Ammon's horn (tissue), 1 donor: ENCODE measurements at regions not wholly inside any gene's neighbourhood (a gene's known extent, or its start where the extent isn't known, plus 50 kb on each side); places are given as distances from the start of the nearest gene placed in this dataset.

Experiments used
- DNase-seq: peaks from one replicate; pipeline ENCODE4 v3.0.0-alpha.2; 2016; ENCODE audit warnings: low spot score

- no peak for DNase-seq
These were observed 109.1 kb upstream of the ELL2 start for GRCh38 chr5:96070622-96071225.

- DNase-seq: no peak
These were observed 106.4 kb upstream of the ELL2 start for GRCh38 chr5:96067894-96068614.

DNA sequence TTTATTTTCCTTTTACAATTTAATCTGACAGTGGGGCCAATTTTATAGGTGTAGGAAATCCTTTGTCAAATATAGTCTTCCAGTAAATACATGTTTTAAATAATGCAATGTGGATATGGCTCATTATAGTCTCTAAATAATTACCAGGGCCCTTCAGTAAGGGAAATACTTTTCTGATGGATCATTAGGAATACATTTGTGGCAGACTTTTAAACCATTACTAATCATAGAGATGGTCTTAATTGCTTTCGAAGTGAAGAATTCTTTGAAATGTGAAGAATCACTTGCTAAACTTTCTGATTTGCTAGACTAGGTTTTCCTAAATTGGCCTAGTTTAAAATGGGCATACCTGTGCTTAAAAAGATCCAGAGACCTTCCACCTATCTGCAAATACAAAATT lies 105.6 kb upstream of the ELL2 start:
- no peak for DNase-seq

DNA sequence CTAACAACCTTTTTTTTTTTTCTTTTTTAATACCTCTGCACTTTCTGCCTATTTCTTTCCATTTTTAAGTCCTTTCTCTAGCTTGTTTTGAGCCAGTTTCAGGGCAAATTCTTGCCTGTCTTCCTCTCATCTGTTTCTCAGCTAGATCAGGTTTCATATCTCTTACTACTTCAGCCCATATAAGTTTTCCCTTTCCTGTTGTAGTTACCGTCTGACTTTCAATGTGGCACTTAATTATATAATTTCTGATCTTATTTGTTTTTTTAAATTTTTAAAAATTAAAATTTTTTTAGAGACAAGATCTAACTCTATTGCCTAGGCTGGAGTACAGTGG lies 104.7 kb upstream of the ELL2 start:
- no peak for DNase-seq

DNA sequence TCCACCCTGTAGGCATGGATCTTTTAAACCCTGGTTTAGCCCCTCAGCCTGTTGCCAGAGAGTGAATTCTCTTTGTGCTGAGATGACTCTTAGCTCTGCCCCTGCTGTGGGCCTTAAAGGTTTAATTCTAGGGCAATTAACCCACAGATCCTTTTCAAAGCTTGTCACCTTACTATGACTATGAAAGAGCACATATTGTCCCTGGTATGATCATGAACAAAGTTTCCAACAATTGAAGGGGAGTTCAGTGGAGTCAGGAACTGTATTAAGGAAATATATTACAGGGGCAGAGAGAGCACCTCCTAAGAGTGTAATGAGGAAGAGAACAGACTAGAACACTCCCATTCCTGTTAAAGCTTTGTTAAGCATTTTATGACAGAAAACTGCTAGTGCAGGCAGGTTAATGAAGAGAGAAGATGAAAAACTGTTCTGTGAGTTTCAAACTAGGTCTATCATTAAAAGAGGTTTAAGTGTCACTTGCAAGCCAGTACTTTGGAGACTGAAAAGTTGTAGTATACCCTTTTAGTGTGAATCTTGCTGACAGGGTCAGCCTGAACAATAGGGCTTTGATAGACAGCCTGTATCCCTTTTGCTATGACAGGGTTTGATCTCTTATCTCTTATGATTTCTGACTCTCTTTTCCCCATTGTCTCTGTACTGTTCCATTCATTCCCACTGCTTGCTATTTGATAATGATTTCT lies 104.2 kb upstream of the ELL2 start:
- no peak for DNase-seq

DNA sequence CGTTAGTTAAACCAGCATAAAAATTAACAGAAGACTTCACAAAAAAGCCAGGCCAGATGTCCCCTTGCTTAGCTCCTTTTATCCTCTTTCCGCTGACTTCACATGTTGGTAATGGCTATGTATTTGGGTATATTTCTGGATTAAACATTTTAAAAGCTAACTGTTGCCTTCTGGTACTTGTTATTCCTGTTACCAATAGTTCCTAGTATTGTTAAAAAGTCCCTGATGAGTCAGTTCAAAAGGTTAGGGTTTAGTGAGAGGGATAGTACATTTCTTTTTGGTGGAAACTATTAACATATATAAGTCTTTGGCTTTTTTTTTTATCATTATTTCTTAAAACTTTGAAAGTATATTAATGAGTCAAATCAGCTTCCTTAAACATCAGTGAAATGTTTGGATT lies 103.2 kb upstream of the ELL2 start:
- DNase-seq: no peak

DNA sequence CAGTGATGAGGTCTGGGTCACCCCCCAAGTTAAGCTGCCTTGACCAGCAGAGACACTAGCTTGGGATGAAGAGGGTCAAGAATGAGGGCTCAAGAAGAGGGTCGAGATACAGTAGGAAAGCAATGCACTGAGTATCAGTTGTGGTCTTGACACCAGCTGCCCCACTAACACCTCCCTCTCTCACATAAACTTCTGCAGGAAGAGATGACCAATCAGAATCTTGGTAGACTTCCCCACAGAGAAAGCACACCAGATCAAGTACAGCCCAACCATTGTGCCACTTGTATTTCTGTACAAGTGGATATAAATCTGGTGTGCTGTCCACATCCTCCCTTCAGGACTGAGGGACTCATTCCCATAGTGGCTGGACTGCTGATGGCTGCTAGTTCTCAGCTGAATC lies 101.2 kb upstream of the ELL2 start:
- no peak for DNase-seq

GRCh38 chr5:96058084-96058483 lies 96.4 kb upstream of the ELL2 start:
- DNase-seq: no peak

DNA sequence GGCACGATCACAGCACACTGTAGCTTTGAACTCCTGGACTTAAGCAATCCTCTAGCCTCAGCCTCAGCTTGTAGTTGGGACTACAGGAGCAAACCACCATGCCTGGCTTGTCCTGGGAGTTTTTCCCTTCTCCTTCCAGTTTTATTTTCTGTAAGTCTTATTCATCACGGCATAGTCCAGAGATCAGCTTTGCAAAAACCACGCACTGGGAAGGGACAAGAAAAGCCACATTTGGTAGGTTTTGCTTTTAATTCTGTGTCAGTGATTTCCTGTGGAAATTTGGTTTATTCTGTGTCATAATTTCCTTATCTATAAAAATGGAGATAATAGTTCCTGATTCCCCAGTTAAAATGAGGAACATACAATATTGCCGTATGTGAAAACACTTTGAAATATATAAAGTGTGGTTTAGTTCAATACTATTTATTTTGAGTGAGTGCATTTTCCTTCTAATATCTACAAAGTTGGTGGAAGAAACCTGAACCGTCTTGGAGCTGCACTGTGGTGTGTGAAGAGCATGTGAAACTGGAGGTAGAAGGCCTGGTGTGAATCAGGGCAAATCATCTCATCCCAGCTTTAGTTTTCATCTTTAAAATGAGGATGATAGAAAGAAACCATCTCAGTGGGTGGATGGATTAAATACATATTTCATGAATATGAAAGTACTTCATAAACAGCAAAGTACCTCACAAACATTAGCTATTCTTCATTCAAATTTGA lies 92.8 kb upstream of the ELL2 start:
- no peak for DNase-seq

DNA sequence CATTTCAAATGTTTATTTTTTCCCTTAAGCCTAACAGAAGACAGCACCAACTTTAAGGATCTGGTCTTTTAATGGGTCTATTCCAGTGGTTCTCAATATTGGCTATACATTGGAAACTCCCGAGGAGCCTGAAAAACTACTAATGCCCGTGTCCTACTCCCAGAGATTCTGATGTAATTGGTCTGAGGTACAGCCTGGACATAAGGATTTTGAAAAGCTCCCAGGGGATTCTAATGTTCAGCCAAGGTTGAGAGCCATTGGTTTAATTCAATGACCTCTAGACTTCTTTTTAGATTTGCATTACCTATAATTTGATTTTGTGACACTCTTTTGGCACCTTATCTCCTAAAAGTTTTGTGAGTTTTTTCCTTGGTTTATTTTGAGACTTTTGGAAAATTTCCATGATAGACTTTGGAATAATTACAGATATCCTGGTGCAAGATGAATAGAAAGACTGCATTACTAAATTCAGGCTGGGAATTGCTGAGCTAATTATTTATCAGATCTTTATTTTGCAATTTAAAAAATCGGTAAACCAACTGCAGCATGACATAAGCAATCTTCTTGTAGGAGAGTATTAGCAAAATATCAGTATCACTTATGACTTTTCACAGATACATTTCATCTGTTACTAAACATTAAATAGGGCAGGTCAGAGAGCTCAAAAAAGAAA lies 91.5 kb upstream of the ELL2 start:
- no peak for DNase-seq

GRCh38 chr5:96052374-96052773 lies 90.7 kb upstream of the ELL2 start:
- no peak for DNase-seq

DNA sequence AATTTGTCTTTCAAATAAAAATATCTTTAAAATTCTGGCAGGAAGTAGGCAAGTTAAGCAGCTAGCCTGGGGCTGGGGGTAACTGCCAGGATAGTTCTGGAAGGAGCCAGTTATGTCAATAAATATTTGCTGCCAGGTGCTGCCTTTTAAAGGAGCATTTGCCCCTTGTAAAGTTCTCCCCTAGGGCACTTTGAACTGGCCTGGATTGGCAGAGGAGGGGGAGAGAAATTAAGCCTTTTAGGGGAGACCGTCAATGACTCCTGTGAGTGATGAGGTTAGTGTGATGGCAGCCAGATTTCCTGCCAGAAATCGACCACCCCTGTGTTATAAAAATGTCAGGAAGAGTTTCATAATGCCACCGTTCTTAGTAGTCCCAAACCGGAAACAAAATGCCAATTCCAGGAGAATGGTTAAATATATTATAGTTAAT lies 89.8 kb upstream of the ELL2 start:
- DNase-seq: no peak

- no peak for DNase-seq
These were observed 88.7 kb upstream of the ELL2 start for GRCh38 chr5:96050273-96050880.

DNA sequence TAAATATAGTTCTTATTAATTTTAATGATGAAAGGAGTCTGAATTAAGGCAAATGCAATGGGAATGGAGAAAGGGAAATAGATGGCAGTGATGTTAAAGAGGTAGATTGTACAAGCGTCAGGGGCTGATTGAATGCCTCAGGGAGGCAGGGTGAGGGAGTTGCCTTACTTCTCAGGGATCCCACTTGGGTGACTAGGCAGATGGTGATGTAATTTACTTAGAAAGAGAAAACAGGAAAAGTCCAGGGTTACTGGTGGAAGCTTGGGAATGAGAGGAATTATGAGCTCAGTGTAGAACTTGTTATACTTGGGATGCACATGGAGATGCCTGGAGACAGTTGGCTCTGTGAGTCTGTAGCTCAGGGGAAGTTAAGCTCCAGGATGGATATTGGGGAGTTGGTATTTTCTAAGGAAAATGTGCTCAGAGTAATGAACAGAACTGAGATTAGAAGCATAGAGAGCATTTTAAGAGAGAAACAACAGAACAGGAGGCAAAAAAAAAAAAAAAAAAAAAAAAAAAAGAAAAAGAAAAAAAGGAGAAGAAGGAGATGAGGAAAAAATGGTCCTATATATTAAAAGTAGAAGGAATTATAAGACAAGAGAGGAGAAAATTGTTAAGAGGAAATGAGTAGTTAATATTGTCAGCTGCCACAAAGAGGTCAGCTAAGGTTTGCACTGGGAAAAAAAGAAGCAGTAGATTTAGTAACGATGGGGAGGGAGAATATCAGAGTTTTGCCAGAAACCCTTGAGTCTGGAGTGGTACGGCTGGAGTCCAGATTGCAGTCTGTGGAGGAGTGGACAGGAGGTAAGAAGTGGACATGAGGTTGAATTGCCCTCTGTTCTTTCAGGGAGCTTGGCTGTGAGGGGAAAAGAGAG lies 88.0 kb upstream of the ELL2 start:
- DNase-seq: no peak

DNA sequence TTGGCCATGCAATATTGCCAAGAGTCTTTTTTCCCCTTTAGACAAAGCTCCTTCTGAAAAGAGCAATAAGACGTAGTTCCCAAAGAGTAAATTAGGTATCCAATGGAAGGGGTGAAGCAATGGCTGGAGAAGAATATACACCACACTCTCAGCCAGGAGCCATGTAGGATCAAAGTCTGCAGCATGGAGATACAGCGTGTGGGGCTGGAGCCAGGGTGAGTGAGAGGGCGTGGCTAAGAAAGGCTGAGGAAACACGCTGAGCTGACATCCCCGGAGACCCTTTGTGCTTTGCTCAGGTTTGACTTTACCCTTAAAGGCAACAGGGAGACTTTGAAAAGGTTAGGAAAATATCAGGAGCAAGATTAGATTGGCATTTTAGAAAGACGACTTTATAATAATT lies 87.1 kb upstream of the ELL2 start:
- no peak for DNase-seq

GRCh38 chr5:96045888-96046287 lies 84.2 kb upstream of the ELL2 start:
- no peak for DNase-seq

- no peak for DNase-seq
These were observed 81.8 kb upstream of the ELL2 start for GRCh38 chr5:96043446-96043845.

DNA sequence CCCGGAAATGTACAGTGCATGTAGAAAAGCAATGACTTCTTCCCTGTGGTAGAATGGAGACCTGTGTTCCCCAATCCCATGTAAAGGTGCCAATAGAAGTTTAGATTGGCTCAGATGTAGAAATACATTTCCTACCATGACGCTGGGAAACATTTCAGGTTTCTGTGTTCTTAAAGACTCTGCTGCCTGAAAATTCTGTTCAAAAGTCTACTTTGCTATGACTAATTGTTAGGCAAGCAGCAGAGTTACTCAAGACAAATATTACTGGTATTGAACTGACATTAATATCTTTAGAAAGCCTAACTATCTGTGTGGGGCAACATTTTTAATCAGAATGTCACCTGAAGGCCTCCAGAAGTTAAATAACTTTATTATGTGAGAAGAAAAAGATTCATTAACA lies 75.5 kb upstream of the ELL2 start:
- DNase-seq: no peak

- DNase-seq: no peak
These were observed 74.7 kb upstream of the ELL2 start for GRCh38 chr5:96036301-96036700.

GRCh38 chr5:96035796-96036195 lies 74.1 kb upstream of the ELL2 start:
- DNase-seq: no peak

- DNase-seq: no peak
These were observed 71.5 kb upstream of the ELL2 start for GRCh38 chr5:96033116-96033515.
